Activated T-cell treated with anti-CD3 and anti-CD28 coated beads, Interleukin-2, amount 50 U/mL, for 72 hours (primary cell): ENCODE measurements at regions not wholly inside any gene's neighbourhood (a gene's known extent, or its start where the extent isn't known, plus 50 kb on each side); places are given as distances from the start of the nearest gene placed in this dataset.
"Not testable (repeated sequence)": the region's sequence is repeated elsewhere in the genome, so short reads cannot be mapped to it uniquely, and the experiment has no call there.

Experiments used
- ATAC-seq, 2 donors: fragments of 150-1000 bp; cut with Tn5 transposase; replicated peaks in 1 of 2; 2 replicates each; pipeline ENCODE4 v1.10.0; 2021; ENCODE audit warnings: moderate library complexity in 2 of 2, mild to moderate bottlenecking in 1 of 2
- DNase-seq, 2 donors: peaks; one replicate each; pipeline ENCODE4 v3.0.0; 2021 to 2022; ENCODE audit warnings: mixed read lengths in 1 of 2
- H3K27ac Mint-ChIP-seq: one replicate; pipeline ENCODE4 v1.8.0; 2022; ENCODE audit warnings: mild to moderate bottlenecking, moderate library complexity, mixed read lengths
- H3K27me3 Mint-ChIP-seq: one replicate; pipeline ENCODE4 v1.8.0; 2022; ENCODE audit warnings: low read depth, mixed read lengths
- H3K36me3 Mint-ChIP-seq, 2 donors: one replicate each; pipeline ENCODE4 v1.8.0; 2022; ENCODE audit warnings: mixed read lengths in 2 of 2, mild to moderate bottlenecking in 1 of 2; ENCODE audit not compliant: insufficient read depth in 2 of 2
- H3K4me1 Mint-ChIP-seq: one replicate; pipeline ENCODE4 v1.8.0; 2022; ENCODE audit warnings: low read depth, mixed read lengths
- H3K4me3 Mint-ChIP-seq, 2 donors: one replicate each; pipeline ENCODE4 v1.8.0; 2022; ENCODE audit warnings: mild to moderate bottlenecking in 2 of 2, mixed read lengths in 2 of 2, moderate library complexity in 2 of 2
- H3K9me3 Mint-ChIP-seq, 2 donors: one replicate each; pipeline ENCODE4 v1.8.0; 2022; ENCODE audit warnings: mixed read lengths in 2 of 2

GRCh38 chr10:33709008-33709753 is 374.7 kb upstream of the NRP1 start:
- DNase-seq: no peak
- Mint-ChIP-seq H3K4me1 (no peaks in the 10 kb centered on the region), H3K9me3 (no peaks in the 10 kb centered on the region), H3K36me3 (no peaks in the 10 kb centered on the region), H3K27ac (no peak overlapping the region), H3K4me3 (no peak overlapping the region), H3K27me3 (peaks cover 7% of the 10 kb centered on the region)
- no peak for ATAC-seq

GRCh38 chr10:33708561-33708960 is 374.1 kb upstream of the NRP1 start:
- no peaks in the 10 kb centered on the region for H3K9me3 Mint-ChIP-seq
- no peak for DNase-seq
- H3K36me3 Mint-ChIP-seq: no peaks in the 10 kb centered on the region
- no peaks in the 10 kb centered on the region for H3K4me1 Mint-ChIP-seq
- H3K27ac Mint-ChIP-seq: no peak overlapping the region
- H3K27me3 Mint-ChIP-seq: peaks cover 7% of the 10 kb centered on the region
- ATAC-seq: no peak
- no peak overlapping the region for H3K4me3 Mint-ChIP-seq

- DNase-seq: no peak
- H3K4me1 Mint-ChIP-seq: no peaks in the 10 kb centered on the region
- H3K27me3 Mint-ChIP-seq: peaks cover 18% of the 10 kb centered on the region
- no peak overlapping the region for H3K4me3 Mint-ChIP-seq
- no peak overlapping the region for H3K27ac Mint-ChIP-seq
- no peak for ATAC-seq
- no peaks in the 10 kb centered on the region for H3K36me3 Mint-ChIP-seq
- no peaks in the 10 kb centered on the region for H3K9me3 Mint-ChIP-seq
Measured at GRCh38 chr10:33706746-33707145, 372.3 kb upstream of the NRP1 start.

GRCh38 chr10:33706191-33706590 is 371.7 kb upstream of the NRP1 start:
- H3K27me3 Mint-ChIP-seq: peaks cover 18% of the 10 kb centered on the region
- H3K9me3 Mint-ChIP-seq: no peaks in the 10 kb centered on the region
- H3K36me3 Mint-ChIP-seq: no peaks in the 10 kb centered on the region
- no peak overlapping the region for H3K27ac Mint-ChIP-seq
- DNase-seq (no peak), ATAC-seq (no peak)
- H3K4me3 Mint-ChIP-seq: no peak overlapping the region
- H3K4me1 Mint-ChIP-seq: no peaks in the 10 kb centered on the region

- no peaks in the 10 kb centered on the region for H3K9me3 Mint-ChIP-seq
- H3K4me3 Mint-ChIP-seq: no peak overlapping the region
- H3K27me3 Mint-ChIP-seq: peaks cover 18% of the 10 kb centered on the region
- no peak overlapping the region for H3K27ac Mint-ChIP-seq
- no peaks in the 10 kb centered on the region for H3K36me3 Mint-ChIP-seq
- ATAC-seq (no peak), DNase-seq (no peak)
- H3K4me1 Mint-ChIP-seq: no peaks in the 10 kb centered on the region
Measured at GRCh38 chr10:33704214-33704830, 369.9 kb upstream of the NRP1 start.

GRCh38 chr10:33703501-33704213 is 369.2 kb upstream of the NRP1 start:
- Mint-ChIP-seq H3K36me3 (no peaks in the 10 kb centered on the region), H3K4me3 (no peak overlapping the region), H3K27ac (no peak overlapping the region), H3K4me1 (no peaks in the 10 kb centered on the region), H3K27me3 (peaks cover 18% of the 10 kb centered on the region), H3K9me3 (no peaks in the 10 kb centered on the region)
- ATAC-seq: no peak
- no peak for DNase-seq

- ATAC-seq (no peak), DNase-seq (no peak)
- Mint-ChIP-seq H3K36me3 (peaks cover 0 to under 1% of the 10 kb centered on the region in 2 donors), H3K9me3 (peaks cover 2 to 11% of the 10 kb centered on the region in 2 donors), H3K4me3 (no peak overlapping the region), H3K27me3 (peaks cover 6% of the 10 kb centered on the region), H3K27ac (no peak overlapping the region), H3K4me1 (no peaks in the 10 kb centered on the region)
Measured at GRCh38 chr10:33698033-33698432, 363.6 kb upstream of the NRP1 start.

- Mint-ChIP-seq H3K27me3 (no peaks in the 10 kb centered on the region), H3K4me3 (no peak overlapping the region), H3K9me3 (peaks cover 2 to 14% of the 10 kb centered on the region in 2 donors), H3K27ac (no peak overlapping the region), H3K36me3 (peaks cover 0 to 1% of the 10 kb centered on the region in 2 donors), H3K4me1 (no peaks in the 10 kb centered on the region)
- ATAC-seq (no peak), DNase-seq (no peak)
Measured at GRCh38 chr10:33697016-33697415, 362.5 kb upstream of the NRP1 start.

- peaks cover 12 to 22% of the 10 kb centered on the region in 2 donors for H3K9me3 Mint-ChIP-seq
- peaks cover 1 to 2% of the 10 kb centered on the region in 2 donors for H3K36me3 Mint-ChIP-seq
- H3K4me3 Mint-ChIP-seq: no peak overlapping the region
- no peak for DNase-seq
- H3K27me3 Mint-ChIP-seq: no peaks in the 10 kb centered on the region
- no peak for ATAC-seq
- no peak overlapping the region for H3K27ac Mint-ChIP-seq
- no peaks in the 10 kb centered on the region for H3K4me1 Mint-ChIP-seq
Measured at GRCh38 chr10:33695536-33695935, 361.1 kb upstream of the NRP1 start.

GRCh38 chr10:33690536-33690935 is 356.1 kb upstream of the NRP1 start:
- H3K4me3 Mint-ChIP-seq, ATAC-seq, H3K27me3 Mint-ChIP-seq, H3K4me1 Mint-ChIP-seq, H3K27ac Mint-ChIP-seq, H3K36me3 Mint-ChIP-seq, DNase-seq: not testable (repeated sequence)
- H3K9me3 Mint-ChIP-seq: peaks cover 16 to 27% of the 10 kb centered on the region in 2 donors

- H3K9me3 Mint-ChIP-seq: peaks cover 16 to 19% of the 10 kb centered on the region in 2 donors
- no peak overlapping the region for H3K4me3 Mint-ChIP-seq
- no peaks in the 10 kb centered on the region for H3K27me3 Mint-ChIP-seq
- no peaks in the 10 kb centered on the region for H3K4me1 Mint-ChIP-seq
- no peak overlapping the region for H3K27ac Mint-ChIP-seq
- ATAC-seq (no peak), DNase-seq (no peak)
- peaks cover 1 to 3% of the 10 kb centered on the region in 2 donors for H3K36me3 Mint-ChIP-seq
Measured at GRCh38 chr10:33688506-33688905, 354.0 kb upstream of the NRP1 start.

GRCh38 chr10:33684211-33684611 is 349.7 kb upstream of the NRP1 start:
- no peak for ATAC-seq
- peaks cover 3 to 4% of the 10 kb centered on the region in 2 donors for H3K9me3 Mint-ChIP-seq
- no peaks in the 10 kb centered on the region for H3K4me1 Mint-ChIP-seq
- H3K27ac Mint-ChIP-seq: no peak overlapping the region
- DNase-seq: no peak
- H3K27me3 Mint-ChIP-seq: no peaks in the 10 kb centered on the region
- H3K4me3 Mint-ChIP-seq: no peak overlapping the region
- no peaks in the 10 kb centered on the region for H3K36me3 Mint-ChIP-seq

- no peak overlapping the region for H3K4me3 Mint-ChIP-seq
- H3K27me3 Mint-ChIP-seq: peaks cover 6% of the 10 kb centered on the region
- H3K27ac Mint-ChIP-seq: no peak overlapping the region
- ATAC-seq (no peak), DNase-seq (no peak)
- H3K36me3 Mint-ChIP-seq: no peaks in the 10 kb centered on the region
- peaks cover 0 to 4% of the 10 kb centered on the region in 2 donors for H3K9me3 Mint-ChIP-seq
- no peaks in the 10 kb centered on the region for H3K4me1 Mint-ChIP-seq
Measured at GRCh38 chr10:33681595-33681994, 347.1 kb upstream of the NRP1 start.
